ENCODE measurements at regions not wholly inside any gene's neighbourhood (a gene's known extent, or its start where the extent isn't known, plus 50 kb on each side); places are given as distances from the start of the nearest gene placed in this dataset.

GRCh38 chr6:139882977-139883728 is 508.7 kb upstream of the CITED2 start:
- H3K4me3 ChIP-seq = no peak overlapping the region
- peaks cover 27% of the 10 kb centered on the region for H3K4me1 ChIP-seq (ENCODE audit: insufficient read depth)
- DNase-seq (ENCODE audit: low spot score) = no peak
- H3K9me2 ChIP-seq (replicated peaks; ENCODE audit: insufficient read depth) = no peaks in the 10 kb centered on the region
- no peaks in the 10 kb centered on the region for H4K20me1 ChIP-seq (ENCODE audit: insufficient read depth, poor library complexity, severe bottlenecking)
- WGBS (ENCODE audit: low lambda C conversion rate, missing lambda C conversion rate) = 63% methylated on average over 3 of the region's 3 CpGs
- H3K79me2 ChIP-seq = no peaks in the 10 kb centered on the region
- no peak overlapping the region for H3K4me2 ChIP-seq
- no peaks in the 10 kb centered on the region for H3K27me3 ChIP-seq
- no peaks in the 10 kb centered on the region for H3K36me3 ChIP-seq (replicated peaks; ENCODE audit: insufficient read depth, low read depth)
- TF ChIP-seq EZH2phosphoT487 (IDR thresholded peaks at IDR 0.05; ENCODE audit: low read depth, severe bottlenecking, unreplicated experiment) (no peak), CTCF (IDR thresholded peaks at IDR 0.05; ENCODE audit: poor library complexity) (no peak), EZH2 (IDR thresholded peaks at IDR 0.05; ENCODE audit: borderline replicate concordance) (no peak)
- H3K27ac ChIP-seq = peak overlapping the region; percentile 41
- peak overlapping the region; percentile 17 for H2AFZ ChIP-seq
- no peaks in the 10 kb centered on the region for H3K9me3 ChIP-seq (ENCODE audit: low read depth)

- DNase-seq (ENCODE audit: low spot score) = no peak
- Histone ChIP-seq H2AFZ (peak overlapping the region; percentile 14), H3K4me1 (ENCODE audit: insufficient read depth) (peaks cover 20% of the 10 kb centered on the region), H3K27me3 (no peaks in the 10 kb centered on the region), H4K20me1 (ENCODE audit: insufficient read depth, poor library complexity, severe bottlenecking) (no peaks in the 10 kb centered on the region), H3K4me2 (peak overlapping the region; percentile 26), H3K4me3 (no peak overlapping the region), H3K9me2 (replicated peaks; ENCODE audit: insufficient read depth) (no peaks in the 10 kb centered on the region), H3K36me3 (replicated peaks; ENCODE audit: insufficient read depth, low read depth) (no peaks in the 10 kb centered on the region), H3K79me2 (no peaks in the 10 kb centered on the region), H3K27ac (no peak overlapping the region), H3K9me3 (ENCODE audit: low read depth) (no peaks in the 10 kb centered on the region)
- WGBS (ENCODE audit: low lambda C conversion rate, missing lambda C conversion rate) = 60% methylated on average over 6 of the region's 6 CpGs
- TF ChIP-seq EZH2 (IDR thresholded peaks at IDR 0.05; ENCODE audit: borderline replicate concordance) (no peak), EZH2phosphoT487 (IDR thresholded peaks at IDR 0.05; ENCODE audit: low read depth, severe bottlenecking, unreplicated experiment) (no peak), CTCF (IDR thresholded peaks at IDR 0.05; ENCODE audit: poor library complexity) (no peak)
Measured at GRCh38 chr6:139882234-139882633, 507.8 kb upstream of the CITED2 start.

- H3K4me2 ChIP-seq = no peak overlapping the region
- H2AFZ ChIP-seq = peak overlapping the region; percentile 14
- 83% methylated on average over 2 of the region's 2 CpGs for WGBS (ENCODE audit: low lambda C conversion rate, missing lambda C conversion rate)
- H3K4me1 ChIP-seq (ENCODE audit: insufficient read depth) = peaks cover 20% of the 10 kb centered on the region
- H3K27me3 ChIP-seq = no peaks in the 10 kb centered on the region
- H3K27ac ChIP-seq = no peak overlapping the region
- no peaks in the 10 kb centered on the region for H3K36me3 ChIP-seq (replicated peaks; ENCODE audit: insufficient read depth, low read depth)
- H3K79me2 ChIP-seq = no peaks in the 10 kb centered on the region
- no peaks in the 10 kb centered on the region for H4K20me1 ChIP-seq (ENCODE audit: insufficient read depth, poor library complexity, severe bottlenecking)
- H3K9me2 ChIP-seq (replicated peaks; ENCODE audit: insufficient read depth) = no peaks in the 10 kb centered on the region
- no peaks in the 10 kb centered on the region for H3K9me3 ChIP-seq (ENCODE audit: low read depth)
- no peak overlapping the region for H3K4me3 ChIP-seq
- peak; percentile 21 for DNase-seq (ENCODE audit: low spot score)
- TF ChIP-seq EZH2phosphoT487 (IDR thresholded peaks at IDR 0.05; ENCODE audit: low read depth, severe bottlenecking, unreplicated experiment) = no peak
- TF ChIP-seq CTCF (IDR thresholded peaks at IDR 0.05; ENCODE audit: poor library complexity) = peak; percentile 53
Measured at GRCh38 chr6:139881728-139882211, 507.3 kb upstream of the CITED2 start.

All from hepatocyte (in vitro differentiated cells).